Activated T-cell treated with anti-CD3 and anti-CD28 coated beads, Interleukin-2, amount 50 U/mL, for 72 hours (primary cell): ENCODE measurements at regions not wholly inside any gene's neighbourhood (a gene's known extent, or its start where the extent isn't known, plus 50 kb on each side); places are given as distances from the start of the nearest gene placed in this dataset.
A peak's percentile ranks its signal among the peaks of the same experiment; 100 is the strongest.
"Not testable (repeated sequence)": the region's sequence is repeated elsewhere in the genome, so short reads cannot be mapped to it uniquely, and the experiment has no call there.

ENCODE experiments used
- ATAC-seq, 2 donors: fragments of 150-1000 bp; cut with Tn5 transposase; replicated peaks in 1 of 2; 2 replicates each; pipeline ENCODE4 v1.10.0; 2021; ENCODE audit warnings: moderate library complexity in 2 of 2, mild to moderate bottlenecking in 1 of 2
- DNase-seq, 2 donors: peaks; one replicate each; pipeline ENCODE4 v3.0.0; 2021 to 2022; ENCODE audit warnings: mixed read lengths in 1 of 2
- H3K27ac Mint-ChIP-seq: one replicate; pipeline ENCODE4 v1.8.0; 2022; ENCODE audit warnings: mild to moderate bottlenecking, moderate library complexity, mixed read lengths
- H3K27me3 Mint-ChIP-seq: one replicate; pipeline ENCODE4 v1.8.0; 2022; ENCODE audit warnings: low read depth, mixed read lengths
- H3K36me3 Mint-ChIP-seq, 2 donors: one replicate each; pipeline ENCODE4 v1.8.0; 2022; ENCODE audit warnings: mixed read lengths in 2 of 2, mild to moderate bottlenecking in 1 of 2; ENCODE audit not compliant: insufficient read depth in 2 of 2
- H3K4me1 Mint-ChIP-seq: one replicate; pipeline ENCODE4 v1.8.0; 2022; ENCODE audit warnings: low read depth, mixed read lengths
- H3K4me3 Mint-ChIP-seq, 2 donors: one replicate each; pipeline ENCODE4 v1.8.0; 2022; ENCODE audit warnings: mild to moderate bottlenecking in 2 of 2, mixed read lengths in 2 of 2, moderate library complexity in 2 of 2
- H3K9me3 Mint-ChIP-seq, 2 donors: one replicate each; pipeline ENCODE4 v1.8.0; 2022; ENCODE audit warnings: mixed read lengths in 2 of 2

DNA sequence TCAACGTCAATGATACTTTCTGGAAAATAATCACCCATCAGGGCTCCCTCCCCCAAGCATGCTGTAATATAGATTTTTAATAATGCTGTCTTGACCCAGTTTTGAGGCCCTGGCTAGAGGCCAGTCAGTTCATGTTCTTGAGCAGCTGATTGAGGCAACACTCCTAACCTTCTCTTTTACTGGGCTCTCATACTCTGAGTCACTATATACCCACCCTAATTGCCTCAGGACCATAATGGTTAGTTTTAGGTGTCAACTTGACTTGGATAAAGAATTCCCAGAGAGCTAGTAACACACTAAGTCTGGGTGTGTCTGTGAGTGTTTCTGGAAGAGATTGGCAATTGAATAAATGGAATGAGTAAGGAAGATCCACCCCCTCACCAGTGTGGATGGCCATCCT lies 527.0 kb upstream of the ATP2B1 start:
- H3K27me3 Mint-ChIP-seq, result peaks cover 5% of the 10 kb centered on the region
- no peak for ATAC-seq

DNA sequence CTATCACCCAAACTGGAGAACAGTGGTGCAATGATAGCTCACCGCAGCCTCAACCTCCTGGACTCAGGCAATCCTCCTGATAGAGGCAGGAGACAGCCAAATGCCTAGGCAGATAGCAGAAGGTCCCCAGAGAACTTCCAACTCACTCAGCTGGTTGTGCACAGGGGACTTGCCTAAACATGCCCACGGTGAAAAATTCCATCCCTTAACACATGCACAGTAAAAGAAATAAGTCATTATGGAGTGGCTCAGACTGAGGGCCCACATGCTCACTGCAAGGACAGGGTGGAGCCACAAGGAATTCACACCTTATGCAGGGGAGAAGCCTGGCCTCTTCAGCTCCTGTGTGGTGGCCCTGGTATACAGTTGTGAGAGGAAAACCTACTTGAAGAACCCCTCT lies 525.8 kb upstream of the ATP2B1 start:
- Mint-ChIP-seq H3K36me3 (no peaks in the 10 kb centered on the region), H3K27me3 (peaks cover 5% of the 10 kb centered on the region), H3K9me3 (peaks cover 0 to 2% of the 10 kb centered on the region in 2 donors), H3K27ac (no peak overlapping the region), H3K4me3 (no peak overlapping the region), H3K4me1 (no peaks in the 10 kb centered on the region)
- ATAC-seq, result no peak
- DNase-seq, result no peak

More for the DNA sequence above, 527.0 kb upstream of the ATP2B1 start:
- no peak overlapping the region for H3K4me3 Mint-ChIP-seq
- DNase-seq, result no peak
- H3K9me3 Mint-ChIP-seq, result peaks cover 0 to 5% of the 10 kb centered on the region in 2 donors
- H3K36me3 Mint-ChIP-seq, result no peaks in the 10 kb centered on the region
- H3K4me1 Mint-ChIP-seq, result no peaks in the 10 kb centered on the region
- H3K27ac Mint-ChIP-seq, result no peak overlapping the region

DNA sequence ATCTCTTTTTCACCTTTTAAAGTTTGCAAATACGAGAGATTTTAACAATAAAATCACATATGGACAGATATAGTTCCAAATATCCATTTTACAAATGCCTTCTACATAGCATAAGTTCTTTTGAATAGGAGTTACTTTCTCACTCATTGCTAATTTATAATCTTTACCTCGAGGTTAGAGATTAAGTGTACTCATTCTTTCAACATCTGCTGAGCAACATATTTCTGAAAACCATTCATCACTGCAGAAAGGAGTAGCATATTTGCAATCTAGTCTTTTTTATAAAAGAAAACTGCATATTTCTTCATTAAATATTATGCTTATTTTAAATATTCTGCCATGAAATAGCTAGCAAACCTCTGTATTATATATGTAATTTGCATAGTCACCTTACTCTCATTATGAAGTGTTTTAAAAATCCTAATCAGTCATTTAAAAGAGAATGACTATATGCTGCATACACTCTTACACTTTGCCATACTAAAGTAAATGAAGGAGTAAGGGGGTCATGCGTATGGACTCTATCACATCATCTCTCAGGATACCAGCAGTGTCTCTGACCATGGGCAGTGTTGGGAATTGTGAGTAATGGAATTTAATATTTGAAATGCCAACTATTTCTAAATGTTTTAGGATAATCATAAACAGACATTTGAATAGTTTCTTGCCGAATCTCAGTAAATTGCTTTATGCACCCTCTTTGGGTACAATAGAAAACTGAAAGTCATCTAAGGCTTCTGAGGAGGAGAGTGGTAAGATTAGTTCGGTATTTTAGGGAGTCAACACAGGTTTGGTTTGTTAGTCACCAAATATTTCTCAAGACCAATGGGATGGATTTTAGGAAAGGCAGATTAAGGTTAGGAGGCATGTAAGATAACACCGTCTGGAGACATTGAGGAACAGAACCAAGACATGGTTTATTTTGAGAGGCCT lies 524.8 kb upstream of the ATP2B1 start:
- Mint-ChIP-seq H3K27ac (no peak overlapping the region), H3K4me3 (no peak overlapping the region), H3K9me3 (peaks cover 0 to 2% of the 10 kb centered on the region in 2 donors), H3K4me1 (no peaks in the 10 kb centered on the region), H3K27me3 (peaks cover 5% of the 10 kb centered on the region), H3K36me3 (no peaks in the 10 kb centered on the region)
- no peak for ATAC-seq
- no peak for DNase-seq

DNA sequence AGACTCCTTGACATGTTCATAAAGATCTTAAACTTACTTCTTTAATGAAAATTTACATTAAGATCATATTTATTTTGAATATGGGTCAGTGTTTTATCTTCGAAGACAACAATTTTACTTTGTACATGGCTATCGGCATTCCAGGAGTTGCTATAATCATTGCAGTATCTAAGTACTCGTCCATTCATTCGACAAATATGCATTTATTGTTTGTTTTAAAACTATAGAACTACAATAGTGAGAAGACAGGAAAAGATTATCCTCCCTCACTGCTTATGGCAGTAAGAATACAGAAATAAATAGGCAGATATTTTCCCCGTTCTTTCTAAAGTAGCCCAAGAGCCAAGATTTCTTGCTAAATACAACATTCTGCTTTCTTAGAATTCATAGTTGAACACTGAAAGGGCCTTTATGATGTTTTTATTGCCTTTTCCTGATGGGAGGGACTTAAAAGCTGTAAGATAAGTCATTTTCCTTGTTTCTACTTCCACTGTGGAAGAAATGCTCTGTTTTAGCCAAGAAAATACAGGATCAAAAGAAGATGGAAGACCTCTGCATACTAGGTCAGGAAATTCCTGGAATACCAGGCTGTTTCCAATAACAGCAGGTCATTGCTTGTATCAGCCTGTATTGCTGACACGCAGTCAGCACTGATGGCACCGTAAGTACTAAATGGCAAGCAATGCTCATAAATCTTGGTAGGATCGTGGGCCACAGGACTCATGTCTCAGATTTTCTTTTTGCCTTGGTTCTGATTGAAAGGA lies 521.0 kb upstream of the ATP2B1 start:
- no peaks in the 10 kb centered on the region for H3K36me3 Mint-ChIP-seq
- H3K4me1 Mint-ChIP-seq, result no peaks in the 10 kb centered on the region
- H3K9me3 Mint-ChIP-seq, result no peaks in the 10 kb centered on the region
- no peak overlapping the region for H3K4me3 Mint-ChIP-seq
- H3K27ac Mint-ChIP-seq, result no peak overlapping the region
- H3K27me3 Mint-ChIP-seq, result no peaks in the 10 kb centered on the region
- ATAC-seq (no peak), DNase-seq (no peak)

DNA sequence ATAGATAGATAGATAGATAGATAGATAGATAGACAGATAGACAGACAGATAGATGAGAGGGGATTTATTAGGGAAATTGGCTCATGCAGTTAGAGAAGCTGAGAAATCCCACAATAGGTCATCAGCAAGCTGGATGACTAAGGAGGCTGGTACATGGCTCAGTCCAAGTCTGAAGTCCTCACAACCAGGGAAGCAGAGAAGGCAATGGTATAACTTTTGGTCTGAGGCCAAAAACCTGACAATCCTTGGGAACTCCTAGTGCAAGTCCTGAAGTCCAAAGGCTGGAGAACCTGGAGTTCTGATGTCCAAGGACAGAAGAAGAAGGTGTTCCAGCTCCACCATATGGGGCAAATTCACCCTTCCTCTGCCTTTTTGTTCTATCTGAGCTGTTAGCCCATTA lies 517.6 kb upstream of the ATP2B1 start:
- no peaks in the 10 kb centered on the region for H3K36me3 Mint-ChIP-seq
- no peak for DNase-seq
- no peak for ATAC-seq
- no peaks in the 10 kb centered on the region for H3K4me1 Mint-ChIP-seq
- H3K27ac Mint-ChIP-seq, result no peak overlapping the region
- H3K27me3 Mint-ChIP-seq, result no peaks in the 10 kb centered on the region
- H3K4me3 Mint-ChIP-seq, result no peak overlapping the region
- no peaks in the 10 kb centered on the region for H3K9me3 Mint-ChIP-seq

DNA sequence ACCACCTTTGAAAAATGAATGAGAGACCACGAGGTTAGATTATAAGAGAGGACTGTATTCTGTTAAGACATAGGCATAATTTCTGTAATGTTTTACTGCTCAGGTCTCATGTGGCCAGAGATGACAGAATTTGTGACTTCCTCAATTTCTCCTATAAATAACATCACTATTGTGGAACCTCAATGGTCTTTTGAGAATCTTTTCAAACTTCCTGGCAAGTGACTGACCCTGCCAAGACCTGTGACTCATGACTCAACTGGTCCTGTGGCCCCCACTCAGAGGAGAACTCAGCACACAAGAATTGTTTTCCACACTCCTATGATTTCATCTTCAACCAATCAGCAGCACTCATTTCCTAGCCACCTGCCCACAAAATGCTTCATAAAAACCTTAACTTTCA lies 508.2 kb upstream of the ATP2B1 start:
- H3K36me3 Mint-ChIP-seq, result no peaks in the 10 kb centered on the region
- peaks cover 7% of the 10 kb centered on the region for H3K4me1 Mint-ChIP-seq
- no peaks in the 10 kb centered on the region for H3K27me3 Mint-ChIP-seq
- no peak overlapping the region for H3K4me3 Mint-ChIP-seq
- DNase-seq (peak in 1 of 2 donors; percentile 3), ATAC-seq (peak in 1 of 2 donors; percentile 42)
- no peak overlapping the region for H3K27ac Mint-ChIP-seq
- H3K9me3 Mint-ChIP-seq, result peaks cover 0 to 2% of the 10 kb centered on the region in 2 donors

DNA sequence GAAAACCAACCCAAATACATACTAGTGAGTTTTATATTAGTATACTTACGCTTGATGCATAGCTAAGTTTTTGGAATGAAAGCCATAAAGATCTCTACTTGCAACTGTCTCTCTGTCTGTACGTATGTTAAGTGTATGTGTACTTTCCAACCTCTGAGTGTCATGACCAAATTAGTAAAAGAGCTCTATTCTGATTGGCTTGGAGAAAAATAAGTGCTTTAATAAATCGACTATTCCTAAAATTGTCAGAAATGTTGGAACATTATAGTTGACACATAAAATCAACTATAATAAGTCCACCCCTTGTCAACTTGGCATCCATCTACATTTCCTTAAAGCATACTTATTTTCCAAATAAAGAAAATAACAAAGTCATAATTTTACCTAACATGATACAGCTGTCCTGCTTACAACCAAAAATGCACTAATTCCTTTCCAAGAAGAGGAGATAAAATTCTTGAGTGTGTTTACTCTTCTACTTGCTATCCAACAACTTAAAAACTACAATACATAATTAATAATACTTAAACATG lies 507.4 kb upstream of the ATP2B1 start:
- peaks cover 0 to 1% of the 10 kb centered on the region in 2 donors for H3K9me3 Mint-ChIP-seq
- ATAC-seq, result no peak

DNA sequence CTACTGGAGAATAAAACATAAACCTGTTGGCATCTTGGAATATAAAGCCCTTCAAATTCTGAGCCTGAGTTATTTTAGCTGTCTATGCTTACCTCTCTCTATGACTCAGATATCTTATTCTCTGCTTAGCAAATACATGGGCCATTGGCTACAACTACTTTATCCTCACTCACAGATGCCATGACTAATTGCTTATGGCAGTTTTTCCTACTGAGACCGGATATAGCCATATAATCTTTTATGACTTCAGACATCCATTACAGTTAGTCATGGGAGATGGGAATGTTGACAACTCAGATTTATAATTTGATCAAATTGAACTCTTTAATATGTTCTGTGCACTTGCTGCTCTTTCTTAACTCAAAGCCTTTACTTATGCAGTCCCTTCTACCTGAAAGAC lies 502.4 kb upstream of the ATP2B1 start:
- H3K4me3 Mint-ChIP-seq, result no peak overlapping the region
- peaks cover 7 to 13% of the 10 kb centered on the region in 2 donors for H3K9me3 Mint-ChIP-seq
- no peaks in the 10 kb centered on the region for H3K4me1 Mint-ChIP-seq
- no peak overlapping the region for H3K27ac Mint-ChIP-seq
- DNase-seq (no peak), ATAC-seq (no peak)
- no peaks in the 10 kb centered on the region for H3K27me3 Mint-ChIP-seq
- H3K36me3 Mint-ChIP-seq, result peaks cover 4 to 9% of the 10 kb centered on the region in 2 donors

More for the DNA sequence above, 507.4 kb upstream of the ATP2B1 start:
- Mint-ChIP-seq H3K4me3 (no peak overlapping the region), H3K4me1 (peaks cover 7% of the 10 kb centered on the region), H3K27me3 (no peaks in the 10 kb centered on the region), H3K36me3 (no peaks in the 10 kb centered on the region), H3K27ac (no peak overlapping the region)
- no peak for DNase-seq

DNA sequence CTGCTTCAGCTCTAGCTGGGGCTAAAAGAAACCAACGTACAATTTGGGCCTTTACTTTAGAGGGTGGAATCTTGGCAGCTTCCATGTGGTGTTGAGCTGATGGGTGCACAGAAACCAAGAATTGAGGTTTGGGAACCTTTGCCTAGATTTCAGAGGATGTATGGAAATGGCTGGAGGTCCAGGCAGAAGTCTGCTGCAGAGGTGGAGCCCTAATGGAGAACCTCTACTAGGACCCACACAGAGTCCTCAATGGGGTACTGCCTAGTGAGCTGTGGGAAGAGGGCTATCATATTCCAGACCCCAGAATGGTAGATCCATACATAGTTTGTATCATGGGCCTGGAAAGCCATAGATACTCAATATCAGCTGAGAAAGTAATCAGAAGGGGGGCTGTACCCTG lies 500.4 kb upstream of the ATP2B1 start:
- Mint-ChIP-seq H3K27ac (no peak overlapping the region), H3K4me3 (no peak overlapping the region), H3K27me3 (no peaks in the 10 kb centered on the region), H3K9me3 (peaks cover 7 to 13% of the 10 kb centered on the region in 2 donors), H3K36me3 (peaks cover 4 to 9% of the 10 kb centered on the region in 2 donors), H3K4me1 (no peaks in the 10 kb centered on the region)
- DNase-seq, result no peak
- no peak for ATAC-seq

DNA sequence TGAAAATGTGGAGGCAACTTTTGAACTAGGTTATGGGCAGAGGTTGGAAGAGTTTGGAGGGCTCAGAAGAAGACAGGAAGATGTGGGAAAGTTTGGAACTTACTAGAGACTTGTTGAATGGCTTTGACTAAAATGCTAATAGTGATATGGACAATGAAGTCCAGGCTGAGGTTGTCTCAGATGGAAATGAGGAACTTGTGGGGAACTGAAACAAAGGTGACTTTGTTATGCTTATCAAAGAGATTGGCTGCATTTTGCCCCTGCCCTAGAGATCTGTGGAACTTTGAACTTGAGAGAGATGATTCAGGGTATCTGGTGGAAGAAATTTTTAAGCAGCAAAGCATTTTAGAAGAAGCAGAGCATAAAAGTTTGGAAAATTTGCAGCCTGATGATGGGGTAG lies 499.7 kb upstream of the ATP2B1 start:
- H3K4me1 Mint-ChIP-seq, H3K4me3 Mint-ChIP-seq, H3K27ac Mint-ChIP-seq, H3K36me3 Mint-ChIP-seq, DNase-seq, H3K27me3 Mint-ChIP-seq, ATAC-seq: not testable (repeated sequence)
- H3K9me3 Mint-ChIP-seq, result peaks cover 7 to 13% of the 10 kb centered on the region in 2 donors

DNA sequence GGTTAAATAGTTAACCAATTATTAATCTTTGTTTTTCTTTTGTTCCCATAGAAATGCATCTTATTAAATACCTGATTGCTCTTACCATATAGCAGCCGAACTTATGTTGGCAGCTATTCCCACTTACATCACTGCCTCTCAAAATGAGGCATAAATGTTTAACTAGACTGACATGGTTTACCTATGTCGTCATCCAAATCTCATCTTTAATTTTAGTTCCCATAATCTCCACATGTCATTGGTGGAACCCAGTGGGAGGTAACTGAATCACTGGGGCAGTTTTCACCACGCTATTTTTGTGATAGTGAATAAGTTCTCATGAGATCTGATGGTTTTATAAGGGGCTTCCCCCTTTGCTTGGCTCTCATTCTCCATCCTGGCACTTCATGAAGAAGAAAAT lies 499.2 kb upstream of the ATP2B1 start:
- no peak for DNase-seq
- Mint-ChIP-seq H3K4me1 (no peaks in the 10 kb centered on the region), H3K36me3 (peaks cover 4 to 9% of the 10 kb centered on the region in 2 donors), H3K4me3 (no peak overlapping the region), H3K9me3 (peaks cover 7 to 13% of the 10 kb centered on the region in 2 donors), H3K27ac (no peak overlapping the region), H3K27me3 (no peaks in the 10 kb centered on the region)
- ATAC-seq, result no peak

DNA sequence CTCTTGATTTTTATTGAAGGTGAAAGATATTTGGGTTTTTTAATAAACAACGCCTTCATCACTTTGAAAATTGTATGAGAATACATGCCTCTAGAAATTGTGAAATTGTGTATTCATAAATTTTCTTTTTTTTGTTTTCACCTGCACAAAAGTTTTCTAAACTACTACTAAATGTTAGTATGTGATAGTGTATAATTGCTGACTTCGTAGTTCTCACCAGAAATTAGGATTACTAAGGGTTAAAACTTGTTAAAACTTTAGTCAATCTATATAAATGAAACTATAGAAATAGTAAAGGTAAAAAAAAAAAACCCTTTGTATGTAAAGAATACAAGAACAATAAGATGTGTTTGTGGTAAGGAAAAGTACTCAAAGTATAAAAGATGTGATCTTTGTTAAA lies 496.5 kb upstream of the ATP2B1 start:
- Mint-ChIP-seq H3K36me3 (peaks cover 4 to 6% of the 10 kb centered on the region in 2 donors), H3K27ac (no peak overlapping the region), H3K9me3 (peaks cover 5 to 11% of the 10 kb centered on the region in 2 donors), H3K4me1 (no peaks in the 10 kb centered on the region), H3K4me3 (no peak overlapping the region), H3K27me3 (no peaks in the 10 kb centered on the region)
- DNase-seq (no peak), ATAC-seq (no peak)

DNA sequence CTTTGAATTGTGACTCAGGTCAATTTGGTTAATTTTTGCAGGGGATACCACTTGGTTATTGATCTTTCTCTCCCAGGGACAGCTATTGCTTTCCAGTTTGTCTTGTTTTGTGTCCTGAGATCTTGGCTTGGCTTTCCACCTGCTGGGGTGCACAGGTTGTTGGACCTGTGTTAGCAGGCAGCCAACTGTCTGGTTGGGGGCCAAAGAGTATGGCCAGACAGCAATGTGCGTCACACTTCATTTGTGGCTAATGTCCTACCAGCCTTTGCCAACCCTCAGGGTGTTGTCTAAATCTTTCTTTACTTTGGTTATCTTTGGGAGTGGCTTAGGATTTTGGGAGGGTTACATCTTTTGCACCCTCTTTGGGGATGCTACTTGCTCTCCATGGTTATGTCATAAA lies 494.9 kb upstream of the ATP2B1 start:
- ATAC-seq, result no peak
- Mint-ChIP-seq H3K9me3 (peaks cover 3 to 4% of the 10 kb centered on the region in 2 donors), H3K4me1 (peaks cover 6% of the 10 kb centered on the region)

More for the DNA sequence above, 494.9 kb upstream of the ATP2B1 start:
- H3K36me3 Mint-ChIP-seq, result peaks cover 2 to 4% of the 10 kb centered on the region in 2 donors
- no peak overlapping the region for H3K27ac Mint-ChIP-seq
- DNase-seq, result no peak
- H3K4me3 Mint-ChIP-seq, result no peak overlapping the region
- H3K27me3 Mint-ChIP-seq, result no peaks in the 10 kb centered on the region
